GM19438 (cell line): ENCODE measurements at regions not wholly inside any gene's neighbourhood (a gene's known extent, or its start where the extent isn't known, plus 50 kb on each side); places are given as distances from the start of the nearest gene placed in this dataset.
"Not testable (repeated sequence)": the region's sequence is repeated elsewhere in the genome, so short reads cannot be mapped to it uniquely, and the experiment has no call there.

Experiments used
- ATAC-seq: cut with Tn5 transposase; IDR thresholded peaks from one replicate; pipeline ENCODE4 v1.9.1; 2021; ENCODE audit warnings: low read depth; ENCODE audit not compliant: unreplicated experiment

GRCh38 chr3:193114431-193115340, 126.3 kb upstream of the PLAAT1 start:
- ATAC-seq: no peak

- ATAC-seq: no peak
Measured at GRCh38 chr3:193116871-193117270, 124.2 kb upstream of the PLAAT1 start.

DNA sequence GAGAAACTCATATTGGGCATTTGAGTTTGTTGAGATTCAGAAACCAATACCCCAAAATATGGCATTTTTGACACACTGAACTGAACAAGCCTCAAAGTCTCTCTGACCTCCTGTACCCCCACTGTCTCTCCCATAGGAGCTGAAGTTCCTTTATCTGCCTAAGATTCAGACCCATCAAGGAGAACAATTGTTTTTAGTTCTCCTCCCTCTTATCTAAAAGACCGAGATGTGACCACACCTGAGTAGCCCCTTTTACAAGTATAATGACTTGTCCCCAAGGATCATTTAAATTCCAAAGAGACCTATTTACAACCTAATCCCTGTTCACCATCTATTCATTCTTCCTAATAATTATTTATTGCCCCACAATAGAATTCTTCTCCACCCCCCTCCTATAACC, 122.1 kb upstream of the PLAAT1 start:
- no peak for ATAC-seq

GRCh38 chr3:193119926-193120325, 121.1 kb upstream of the PLAAT1 start:
- no peak for ATAC-seq

DNA sequence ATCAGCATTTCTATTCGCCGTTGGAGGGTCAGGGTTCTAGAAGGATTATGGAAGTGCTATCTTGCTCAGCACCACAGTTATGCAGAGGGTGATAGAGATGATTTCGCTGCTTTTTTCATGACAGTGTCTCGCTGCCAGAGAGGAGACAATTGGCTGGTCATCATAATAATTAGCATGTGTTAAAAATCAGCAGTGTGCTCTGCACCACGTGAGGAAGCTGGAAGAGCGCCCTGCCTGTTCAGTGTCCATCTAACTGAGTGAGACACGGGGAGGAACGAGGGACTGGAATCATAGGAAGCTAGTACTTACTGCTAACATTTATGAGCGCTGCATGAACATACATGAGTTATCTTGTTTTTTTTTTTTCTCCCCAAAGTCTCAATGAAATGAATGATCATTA, 116.2 kb upstream of the PLAAT1 start:
- ATAC-seq: no peak

DNA sequence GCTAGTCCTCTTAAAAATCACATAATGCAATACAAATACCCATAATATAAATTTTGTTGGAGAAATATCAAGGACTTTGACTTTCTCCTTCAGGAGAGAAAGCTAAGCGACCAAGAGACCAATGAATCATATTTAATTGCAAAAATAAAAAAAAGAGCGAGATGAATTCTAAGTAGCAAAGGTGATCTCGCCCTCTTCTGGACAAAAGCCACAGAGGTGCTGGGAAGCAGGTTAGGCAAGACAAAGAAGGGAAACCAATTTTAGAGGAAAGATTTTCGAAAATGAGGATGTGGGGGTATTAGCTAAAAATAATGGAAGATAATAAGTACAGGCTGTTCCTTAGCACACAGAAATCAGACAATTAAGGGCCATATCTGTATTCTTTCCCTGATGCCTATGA, 111.4 kb upstream of the PLAAT1 start:
- no peak for ATAC-seq

DNA sequence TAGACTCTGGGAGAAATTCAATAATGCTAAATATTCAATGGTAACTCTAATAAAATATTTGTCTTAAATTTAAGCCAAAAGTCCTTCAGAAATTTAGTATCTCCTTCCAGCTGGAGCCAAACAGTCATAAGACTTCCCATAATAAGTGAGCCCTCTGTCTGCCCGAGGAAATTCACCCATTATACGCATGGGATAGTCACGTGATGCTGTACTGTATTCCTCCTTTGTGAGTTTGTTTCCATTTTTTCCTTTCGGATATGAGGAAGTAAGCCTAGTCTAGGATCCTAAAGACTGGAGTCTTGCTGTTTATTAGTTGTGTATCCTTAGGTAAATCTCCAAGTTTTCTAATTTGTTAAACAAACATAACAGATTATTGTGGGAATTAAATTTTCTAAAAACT, 110.4 kb upstream of the PLAAT1 start:
- no peak for ATAC-seq

GRCh38 chr3:193132241-193132640, 108.8 kb upstream of the PLAAT1 start:
- no peak for ATAC-seq

- ATAC-seq: no peak
Measured at GRCh38 chr3:193132964-193133363, 108.1 kb upstream of the PLAAT1 start.

DNA sequence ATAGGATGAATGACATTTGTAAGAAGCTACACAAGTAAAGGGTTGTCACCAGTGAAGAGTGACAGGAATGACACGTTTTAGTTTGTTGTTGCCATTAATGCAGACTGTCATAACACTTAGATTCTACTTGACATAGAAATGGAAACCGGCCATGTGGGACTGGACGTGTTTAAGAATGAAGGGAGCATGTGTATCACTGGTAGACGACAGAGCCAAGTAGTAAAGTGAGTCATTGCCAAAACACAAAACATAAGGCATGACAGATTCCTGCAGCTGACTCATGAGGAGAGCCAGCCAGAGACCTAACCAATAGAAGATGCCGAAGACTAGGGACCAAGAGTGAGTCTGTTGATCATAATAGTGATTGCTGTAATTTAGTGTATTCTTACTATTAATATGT, 106.2 kb upstream of the PLAAT1 start:
- ATAC-seq: no peak

GRCh38 chr3:193140381-193140780, 100.6 kb upstream of the PLAAT1 start:
- ATAC-seq: no peak

DNA sequence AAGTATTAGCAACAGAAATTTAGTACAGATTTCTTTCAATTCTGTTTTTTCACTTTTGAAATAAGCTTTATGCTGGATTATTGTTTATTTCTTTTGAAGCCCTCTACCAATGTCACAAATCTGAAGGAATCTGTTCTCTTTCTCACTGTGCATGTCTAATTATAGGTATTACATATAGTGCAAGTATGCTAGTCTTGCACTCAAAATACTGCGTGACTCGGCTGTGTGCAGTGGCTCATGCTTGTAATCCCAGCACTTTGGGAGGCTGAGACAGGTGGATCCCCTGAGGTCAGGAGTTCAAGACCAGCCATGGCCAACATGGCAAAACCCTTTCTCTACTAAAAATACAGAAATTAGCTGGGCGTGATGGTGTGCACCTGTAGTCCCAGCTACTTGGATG, 95.8 kb upstream of the PLAAT1 start:
- no peak for ATAC-seq

DNA sequence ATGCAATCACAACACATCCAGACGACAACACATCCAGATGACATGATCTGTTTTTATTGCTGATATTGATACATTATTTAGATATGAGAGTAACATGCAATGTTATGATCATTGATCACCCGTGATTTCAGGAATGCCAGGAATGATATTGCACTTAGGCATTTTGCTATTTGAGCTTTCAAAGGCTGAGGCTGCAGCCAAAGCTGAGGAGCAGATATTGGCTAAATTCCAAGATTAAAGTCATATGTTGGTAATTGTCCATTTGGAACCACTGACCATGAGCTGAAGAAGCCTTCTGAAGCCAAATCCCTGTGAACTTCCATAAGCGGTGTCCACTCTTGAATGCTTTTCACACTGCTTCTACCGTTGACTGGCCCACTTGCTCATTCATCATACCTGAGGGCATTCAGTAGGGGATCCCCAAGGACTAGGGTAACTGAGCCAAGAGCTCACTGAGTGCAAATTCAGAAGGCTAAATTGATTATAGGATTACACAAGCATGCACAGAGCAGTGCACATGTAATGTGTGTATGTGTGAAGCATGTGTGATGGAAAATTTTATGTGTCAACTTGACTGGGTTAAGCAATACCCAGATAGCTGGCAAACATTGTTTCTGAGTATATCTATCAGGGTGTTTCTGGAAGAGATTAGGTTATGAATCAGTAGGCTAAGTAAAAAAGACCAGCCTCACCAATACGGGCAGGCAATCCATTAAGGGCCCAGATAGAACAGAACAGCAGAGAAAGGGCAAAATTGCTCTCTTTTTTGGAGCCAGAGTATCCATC, 92.1 kb upstream of the PLAAT1 start:
- no peak for ATAC-seq

DNA sequence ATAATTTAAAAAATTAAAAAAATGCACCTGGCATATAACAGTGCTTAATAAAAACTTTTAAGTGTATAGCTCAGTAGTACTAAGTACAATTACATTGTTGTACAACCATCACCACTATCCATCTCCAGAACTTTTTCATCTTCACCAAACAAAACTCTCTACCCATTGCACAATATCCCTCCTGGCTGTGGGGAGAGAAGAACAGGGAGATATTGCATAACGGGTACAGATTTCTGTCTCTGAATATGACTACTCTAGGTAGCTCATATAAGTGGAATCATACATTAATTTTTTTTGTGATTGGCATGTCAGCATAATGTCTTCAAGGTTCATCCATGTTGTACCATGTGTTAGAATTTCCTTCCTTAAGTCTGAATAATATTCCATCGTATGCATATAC, 91.0 kb upstream of the PLAAT1 start:
- ATAC-seq: no peak

- not testable (repeated sequence) for ATAC-seq
Measured at GRCh38 chr3:193155044-193155781, 85.8 kb upstream of the PLAAT1 start.

DNA sequence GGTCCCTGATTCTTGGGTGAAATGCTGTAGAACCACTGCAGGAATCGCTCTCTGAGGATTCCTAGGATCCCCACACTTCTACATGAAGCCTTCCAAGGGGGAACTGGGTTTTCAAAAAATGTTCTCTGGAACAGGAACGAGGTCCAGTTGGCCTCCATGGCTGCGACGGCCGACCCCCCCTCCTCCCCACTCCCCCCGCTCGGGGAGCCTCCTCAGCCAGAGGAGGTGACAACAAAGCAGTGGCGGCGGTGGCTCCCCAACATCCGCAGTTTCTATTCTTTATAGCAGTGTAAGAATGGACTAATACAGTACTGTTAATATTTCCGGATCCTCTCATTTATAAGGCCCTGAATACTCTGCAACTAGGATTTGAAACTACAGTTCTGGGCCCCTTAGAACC, 84.0 kb upstream of the PLAAT1 start:
- ATAC-seq: no peak

GRCh38 chr3:193165431-193166120, 75.4 kb upstream of the PLAAT1 start:
- ATAC-seq: no peak

GRCh38 chr3:193168931-193169330, 72.1 kb upstream of the PLAAT1 start:
- ATAC-seq: no peak

DNA sequence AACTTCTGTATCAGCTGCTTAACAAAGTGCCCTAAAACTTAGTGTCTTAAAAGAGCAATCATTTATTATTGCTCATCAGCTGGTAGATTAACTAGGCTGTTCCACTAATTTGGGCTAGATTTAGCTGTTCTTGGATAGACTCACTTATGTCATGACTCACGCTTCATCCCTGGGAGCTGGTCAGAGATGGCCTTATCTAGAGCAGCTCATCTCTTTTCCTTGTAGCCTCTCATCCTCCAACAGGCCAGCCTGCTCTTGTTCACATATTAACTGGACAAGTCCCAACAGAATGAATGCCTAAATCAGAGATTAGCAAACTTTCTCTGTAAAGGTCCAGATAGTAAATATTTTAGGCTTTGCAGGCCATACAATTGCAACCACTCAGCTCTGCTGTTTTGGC, 66.9 kb upstream of the PLAAT1 start:
- no peak for ATAC-seq

- not testable (repeated sequence) for ATAC-seq
Measured at GRCh38 chr3:193179332-193180012, 61.5 kb upstream of the PLAAT1 start.
